Activated CD8-positive, alpha-beta T cell treated with anti-CD3 and anti-CD28 coated beads for 36 hours (primary cell): ENCODE measurements at regions not wholly inside any gene's neighbourhood (a gene's known extent, or its start where the extent isn't known, plus 50 kb on each side); places are given as distances from the start of the nearest gene placed in this dataset.

Experiments used
- ATAC-seq: fragments of 200-7000 bp; cut with Tn5 transposase; one replicate; pipeline ENCODE4 v1.10.0; 2021; ENCODE audit warnings: mild to moderate bottlenecking, moderate library complexity
- CTCF ChIA-PET: fragments of 350-600 bp; sonication (Branson Sonifier 250); formaldehyde crosslinking; loops from one replicate; lab custom pipeline; 2021; ENCODE audit warnings: antibody characterized with exemption; lab: Charles Lee
- POLR2A ChIA-PET: fragments of 350-600 bp; sonication (Branson Sonifier 250); formaldehyde crosslinking; loops from one replicate; lab custom pipeline; 2021; ENCODE audit warnings: antibody characterized with exemption; lab: Charles Lee
- DNase-seq: peaks from one replicate; pipeline ENCODE4 v3.0.0-alpha.2; 2020
- H3K27ac Mint-ChIP-seq: one replicate; pipeline ENCODE4 v1.8.0; 2021; ENCODE audit warnings: mild to moderate bottlenecking, mixed read lengths
- H3K27me3 Mint-ChIP-seq: one replicate; pipeline ENCODE4 v1.8.0; 2021; ENCODE audit warnings: mixed read lengths
- H3K36me3 Mint-ChIP-seq: one replicate; pipeline ENCODE4 v1.8.0; 2021; ENCODE audit warnings: low read depth, mixed read lengths
- H3K4me1 Mint-ChIP-seq: one replicate; pipeline ENCODE4 v1.8.0; 2021; ENCODE audit warnings: low read depth, mixed read lengths
- H3K4me3 Mint-ChIP-seq: one replicate; pipeline ENCODE4 v1.8.0; 2021; ENCODE audit warnings: mild to moderate bottlenecking, moderate library complexity, mixed read lengths
- H3K9me3 Mint-ChIP-seq: one replicate; pipeline ENCODE4 v1.8.0; 2021; ENCODE audit warnings: mixed read lengths
- intact Hi-C: fragments of 100-400 bp; cut with micrococcal nuclease; formaldehyde crosslinking; loops from one replicate; pipeline ENCODE4 v1.10.0; 2022
- TF ChIP-seq, protein P1 (sequence below): fragments of 200-600 bp; IDR thresholded peaks from one replicate; pipeline ENCODE4 v1.8.0; 2022; ENCODE audit warnings: antibody characterized with exemption, mild to moderate bottlenecking

DNA sequence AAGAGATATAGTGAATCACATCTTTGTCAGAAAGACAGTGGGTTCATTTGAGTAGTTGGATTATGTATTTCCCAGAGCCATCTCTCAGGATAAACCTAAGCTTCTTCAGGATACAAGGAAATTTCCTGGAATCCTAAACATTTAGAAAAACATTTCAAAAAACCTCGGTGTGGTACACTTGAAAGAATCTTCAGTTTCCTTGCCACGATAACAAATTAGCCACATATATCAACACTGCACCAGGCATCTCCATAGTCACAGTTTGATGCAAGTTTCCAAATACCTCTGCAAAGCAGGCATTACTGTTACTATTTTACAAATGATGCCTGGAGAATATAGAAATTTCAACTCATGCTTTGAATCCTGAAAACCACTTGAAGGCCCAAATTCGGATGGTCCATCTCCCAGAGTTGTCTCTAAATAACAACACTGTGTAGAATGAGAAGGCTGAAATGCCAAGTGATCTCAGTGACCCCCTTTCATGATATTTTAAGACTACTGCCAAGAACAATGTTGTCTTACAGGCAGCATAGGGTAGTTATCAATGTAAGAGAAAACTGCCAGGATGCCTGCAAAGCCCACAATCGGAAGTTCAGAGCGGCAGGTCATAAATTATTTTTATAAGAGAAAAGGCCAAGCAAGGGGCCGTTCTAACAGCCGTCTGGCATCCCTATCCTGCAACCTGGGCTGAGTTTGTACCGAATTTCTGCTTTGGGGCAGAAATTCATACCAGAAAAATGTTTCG, 307.9 kb downstream of the TXNL1 start:
- H3K4me1 Mint-ChIP-seq = no peaks in the 10 kb centered on the region
- H3K4me3 Mint-ChIP-seq = no peak overlapping the region

DNA sequence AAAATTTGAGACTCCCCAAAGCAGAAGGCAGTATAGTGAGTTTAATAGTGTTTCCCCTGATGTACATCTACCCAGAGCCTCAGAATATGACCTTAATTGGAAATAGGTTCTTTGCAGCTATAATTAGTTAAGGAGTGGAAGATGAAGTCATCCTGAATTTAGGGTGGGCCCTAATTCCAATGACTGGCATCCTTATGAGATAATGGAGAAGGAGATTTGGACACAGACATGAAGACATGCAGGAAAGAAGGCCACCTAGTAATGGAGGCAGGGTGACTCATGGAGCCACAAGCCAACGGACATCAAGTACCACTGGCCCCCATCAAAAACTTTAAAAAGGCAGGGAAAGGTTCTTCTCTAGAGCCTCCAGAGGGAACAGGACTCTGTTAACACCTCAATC, 308.9 kb downstream of the TXNL1 start:
- ATAC-seq (no peak), DNase-seq (no peak)
- no peaks in the 10 kb centered on the region for H3K36me3 Mint-ChIP-seq
- intact Hi-C loops = no loop called here
- ChIA-PET POLR2A (no interaction called here), CTCF (no interaction called here)
- TF ChIP-seq, protein P1, sequence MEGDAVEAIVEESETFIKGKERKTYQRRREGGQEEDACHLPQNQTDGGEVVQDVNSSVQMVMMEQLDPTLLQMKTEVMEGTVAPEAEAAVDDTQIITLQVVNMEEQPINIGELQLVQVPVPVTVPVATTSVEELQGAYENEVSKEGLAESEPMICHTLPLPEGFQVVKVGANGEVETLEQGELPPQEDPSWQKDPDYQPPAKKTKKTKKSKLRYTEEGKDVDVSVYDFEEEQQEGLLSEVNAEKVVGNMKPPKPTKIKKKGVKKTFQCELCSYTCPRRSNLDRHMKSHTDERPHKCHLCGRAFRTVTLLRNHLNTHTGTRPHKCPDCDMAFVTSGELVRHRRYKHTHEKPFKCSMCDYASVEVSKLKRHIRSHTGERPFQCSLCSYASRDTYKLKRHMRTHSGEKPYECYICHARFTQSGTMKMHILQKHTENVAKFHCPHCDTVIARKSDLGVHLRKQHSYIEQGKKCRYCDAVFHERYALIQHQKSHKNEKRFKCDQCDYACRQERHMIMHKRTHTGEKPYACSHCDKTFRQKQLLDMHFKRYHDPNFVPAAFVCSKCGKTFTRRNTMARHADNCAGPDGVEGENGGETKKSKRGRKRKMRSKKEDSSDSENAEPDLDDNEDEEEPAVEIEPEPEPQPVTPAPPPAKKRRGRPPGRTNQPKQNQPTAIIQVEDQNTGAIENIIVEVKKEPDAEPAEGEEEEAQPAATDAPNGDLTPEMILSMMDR = no peak
- H3K4me3 Mint-ChIP-seq = no peak overlapping the region
- H3K27ac Mint-ChIP-seq = no peak overlapping the region
- no peaks in the 10 kb centered on the region for H3K4me1 Mint-ChIP-seq
- no peaks in the 10 kb centered on the region for H3K9me3 Mint-ChIP-seq
- H3K27me3 Mint-ChIP-seq = no peaks in the 10 kb centered on the region

More for the DNA sequence above, 307.9 kb downstream of the TXNL1 start:
- TF ChIP-seq, protein P1 = no peak
- POLR2A ChIA-PET = no interaction called here
- CTCF ChIA-PET = no interaction called here
- intact Hi-C loops = no loop called here
- no peaks in the 10 kb centered on the region for H3K9me3 Mint-ChIP-seq
- ATAC-seq (no peak), DNase-seq (no peak)
- no peaks in the 10 kb centered on the region for H3K36me3 Mint-ChIP-seq
- no peaks in the 10 kb centered on the region for H3K27me3 Mint-ChIP-seq
- H3K27ac Mint-ChIP-seq = no peak overlapping the region

DNA sequence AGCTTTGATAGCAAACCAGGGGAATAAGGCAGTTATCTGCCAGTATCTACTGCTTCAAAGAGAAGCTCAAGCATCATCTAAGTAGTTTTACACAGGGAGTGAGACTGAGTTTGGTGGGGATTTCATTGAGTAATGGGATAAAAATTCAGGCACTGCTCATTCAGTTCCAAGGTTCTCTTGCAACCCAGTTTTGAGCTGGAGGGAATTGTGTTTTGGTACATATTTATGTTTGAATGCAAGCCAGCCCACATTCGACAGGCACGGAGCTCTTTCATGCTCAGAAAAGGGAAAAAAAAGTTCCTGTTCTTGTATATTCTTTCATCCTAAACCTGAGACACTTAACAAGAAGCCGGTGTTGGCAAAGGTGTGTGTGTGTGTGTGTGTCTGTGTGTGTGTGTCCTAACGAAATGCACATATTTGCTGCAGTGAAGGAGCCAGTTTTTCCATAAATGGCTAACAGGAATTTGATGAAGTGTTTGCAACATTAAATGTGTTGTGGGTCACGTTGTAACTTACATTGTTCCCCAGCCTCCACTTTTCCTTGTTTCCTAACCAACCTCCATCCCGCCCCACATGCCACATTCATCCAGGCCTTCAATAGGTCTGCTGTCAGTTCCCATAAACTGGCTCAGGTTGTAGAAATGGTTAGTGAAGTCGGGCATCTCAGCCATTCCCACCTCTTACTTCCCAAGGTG, 311.1 kb downstream of the TXNL1 start:
- Mint-ChIP-seq H3K27ac (no peak overlapping the region), H3K9me3 (no peaks in the 10 kb centered on the region), H3K4me1 (no peaks in the 10 kb centered on the region), H3K27me3 (no peaks in the 10 kb centered on the region), H3K4me3 (no peak overlapping the region), H3K36me3 (no peaks in the 10 kb centered on the region)
- TF ChIP-seq, protein P1 = no peak
- no peak for ATAC-seq
- ChIA-PET POLR2A (no interaction called here), CTCF (no interaction called here)
- intact Hi-C loops = no loop called here
- DNase-seq = no peak

DNA sequence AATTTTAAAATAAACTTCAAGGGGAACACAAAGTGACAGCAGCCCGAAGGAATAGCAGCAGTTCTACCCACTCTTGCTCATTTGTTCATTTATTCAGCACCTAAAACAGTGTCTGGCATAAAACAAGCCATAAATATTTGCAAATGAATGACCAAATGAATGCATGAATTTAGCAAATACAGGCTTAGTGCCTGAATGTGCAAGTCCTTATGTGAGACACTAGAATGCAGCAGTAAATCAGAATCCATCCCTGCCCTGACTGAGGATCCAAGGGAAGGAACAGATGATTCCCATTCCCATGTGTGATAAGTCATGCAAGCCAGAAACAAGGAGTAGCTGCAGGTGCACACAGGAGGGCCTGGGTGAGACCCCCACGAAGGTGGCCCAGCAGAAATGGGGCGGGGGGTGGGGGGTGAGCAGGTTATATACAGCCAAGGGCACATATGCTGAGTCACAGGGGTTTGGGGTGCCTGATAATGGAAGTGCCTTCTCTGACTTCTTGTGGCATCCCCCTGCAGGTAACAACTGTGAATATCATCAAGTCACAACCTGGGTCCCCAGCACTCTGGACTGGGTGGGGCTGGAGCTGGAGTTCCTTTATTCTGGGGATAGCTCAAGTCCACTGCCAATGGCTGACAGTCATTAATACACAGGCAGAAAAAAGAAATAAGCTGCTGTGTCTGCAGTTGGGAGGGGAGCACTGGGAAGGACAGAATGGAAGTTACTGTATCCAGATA, 311.9 kb downstream of the TXNL1 start:
- Mint-ChIP-seq H3K27me3 (no peaks in the 10 kb centered on the region), H3K27ac (no peak overlapping the region), H3K4me3 (no peak overlapping the region), H3K36me3 (no peaks in the 10 kb centered on the region), H3K9me3 (no peaks in the 10 kb centered on the region), H3K4me1 (no peaks in the 10 kb centered on the region)
- CTCF ChIA-PET = no interaction called here
- DNase-seq (no peak), ATAC-seq (no peak)
- TF ChIP-seq, protein P1 = no peak
- POLR2A ChIA-PET = no interaction called here
- intact Hi-C loops = no loop called here

DNA sequence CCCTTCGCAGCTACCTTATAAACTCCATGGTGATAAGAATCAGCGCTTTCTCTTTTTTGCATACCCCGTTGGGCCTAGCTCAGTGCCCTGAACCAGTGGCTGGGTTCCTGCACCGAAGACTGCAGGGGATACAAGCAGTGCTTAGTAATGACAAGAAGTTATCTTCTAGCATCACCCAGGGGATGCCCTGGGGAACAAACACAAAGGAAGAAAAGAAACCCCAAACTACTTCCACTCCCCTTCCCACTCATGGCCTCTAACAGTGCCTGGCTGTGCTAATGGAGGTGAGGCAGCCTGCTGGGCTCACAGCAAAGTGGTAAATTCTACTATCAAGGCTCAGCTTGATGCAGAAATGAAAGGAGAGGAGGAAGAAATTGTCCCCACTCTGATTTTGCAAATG, 314.7 kb downstream of the TXNL1 start:
- Mint-ChIP-seq H3K4me1 (no peaks in the 10 kb centered on the region), H3K27ac (no peak overlapping the region), H3K27me3 (no peaks in the 10 kb centered on the region), H3K36me3 (no peaks in the 10 kb centered on the region), H3K4me3 (no peak overlapping the region), H3K9me3 (no peaks in the 10 kb centered on the region)
- ChIA-PET CTCF (no interaction called here), POLR2A (no interaction called here)
- ATAC-seq = no peak
- intact Hi-C loops = no loop called here
- TF ChIP-seq, protein P1 = no peak
- no peak for DNase-seq
